ENCODE measurements at regions not wholly inside any gene's neighbourhood (a gene's known extent, or its start where the extent isn't known, plus 50 kb on each side); places are given as distances from the start of the nearest gene placed in this dataset.

- TF ChIP-seq, protein P1, sequence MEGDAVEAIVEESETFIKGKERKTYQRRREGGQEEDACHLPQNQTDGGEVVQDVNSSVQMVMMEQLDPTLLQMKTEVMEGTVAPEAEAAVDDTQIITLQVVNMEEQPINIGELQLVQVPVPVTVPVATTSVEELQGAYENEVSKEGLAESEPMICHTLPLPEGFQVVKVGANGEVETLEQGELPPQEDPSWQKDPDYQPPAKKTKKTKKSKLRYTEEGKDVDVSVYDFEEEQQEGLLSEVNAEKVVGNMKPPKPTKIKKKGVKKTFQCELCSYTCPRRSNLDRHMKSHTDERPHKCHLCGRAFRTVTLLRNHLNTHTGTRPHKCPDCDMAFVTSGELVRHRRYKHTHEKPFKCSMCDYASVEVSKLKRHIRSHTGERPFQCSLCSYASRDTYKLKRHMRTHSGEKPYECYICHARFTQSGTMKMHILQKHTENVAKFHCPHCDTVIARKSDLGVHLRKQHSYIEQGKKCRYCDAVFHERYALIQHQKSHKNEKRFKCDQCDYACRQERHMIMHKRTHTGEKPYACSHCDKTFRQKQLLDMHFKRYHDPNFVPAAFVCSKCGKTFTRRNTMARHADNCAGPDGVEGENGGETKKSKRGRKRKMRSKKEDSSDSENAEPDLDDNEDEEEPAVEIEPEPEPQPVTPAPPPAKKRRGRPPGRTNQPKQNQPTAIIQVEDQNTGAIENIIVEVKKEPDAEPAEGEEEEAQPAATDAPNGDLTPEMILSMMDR (IDR thresholded peaks at IDR 0.05; ENCODE audit: poor library complexity, severe bottlenecking), result no peak
- no peak overlapping the region for H3K4me3 ChIP-seq (ENCODE audit: severe bottlenecking)
- DNase-seq (ENCODE audit: low spot score) (no peak), ATAC-seq (ENCODE audit: low read depth) (no peak)
- H3K9me3 ChIP-seq (ENCODE audit: severe bottlenecking), result no peaks in the 10 kb centered on the region
- H3K27ac ChIP-seq (ENCODE audit: poor library complexity, severe bottlenecking), result peak overlapping the region; percentile 68
- no peaks in the 10 kb centered on the region for H3K27me3 ChIP-seq (ENCODE audit: insufficient read depth, poor library complexity, severe bottlenecking)
- H3K4me1 ChIP-seq (ENCODE audit: insufficient read depth, poor library complexity, severe bottlenecking), result peaks cover 53% of the 10 kb centered on the region
- no peaks in the 10 kb centered on the region for H3K36me3 ChIP-seq (ENCODE audit: low read depth)
Measured at GRCh38 chr12:75638792-75639191, 127.4 kb upstream of the KRR1 start.

DNA sequence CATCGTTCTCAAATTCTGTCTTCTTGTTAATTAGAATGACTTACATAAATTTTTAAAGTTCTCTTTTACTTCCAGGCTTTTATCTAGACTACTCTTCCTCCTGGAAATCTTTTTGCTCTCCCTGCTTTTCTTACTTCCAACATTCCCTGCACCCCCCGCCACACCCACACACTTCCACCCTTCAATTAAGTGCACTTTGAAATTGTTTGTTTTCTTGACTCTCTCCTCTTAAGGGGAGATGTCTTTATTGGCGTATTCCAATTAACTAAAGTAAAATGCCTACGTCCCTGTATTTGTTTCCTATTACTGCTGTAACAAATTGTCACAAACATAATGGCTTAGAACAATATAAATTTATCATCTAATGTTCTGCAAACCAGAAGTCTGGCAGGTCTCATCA, 125.2 kb upstream of the KRR1 start:
- H3K9me3 ChIP-seq (ENCODE audit: severe bottlenecking), result no peaks in the 10 kb centered on the region
- TF ChIP-seq, protein P1 (IDR thresholded peaks at IDR 0.05; ENCODE audit: poor library complexity, severe bottlenecking), result no peak
- no peaks in the 10 kb centered on the region for H3K27me3 ChIP-seq (ENCODE audit: insufficient read depth, poor library complexity, severe bottlenecking)
- no peak overlapping the region for H3K4me3 ChIP-seq (ENCODE audit: severe bottlenecking)
- H3K4me1 ChIP-seq (ENCODE audit: insufficient read depth, poor library complexity, severe bottlenecking), result peaks cover 40% of the 10 kb centered on the region
- ATAC-seq (ENCODE audit: low read depth) (no peak), DNase-seq (ENCODE audit: low spot score) (no peak)
- peak overlapping the region; percentile 51 for H3K27ac ChIP-seq (ENCODE audit: poor library complexity, severe bottlenecking)
- H3K36me3 ChIP-seq (ENCODE audit: low read depth), result no peaks in the 10 kb centered on the region

GRCh38 chr12:75635606-75636444, 124.4 kb upstream of the KRR1 start:
- ATAC-seq (ENCODE audit: low read depth) (peak; percentile 93), DNase-seq (ENCODE audit: low spot score) (no peak)
- no peak overlapping the region for H3K4me3 ChIP-seq (ENCODE audit: severe bottlenecking)
- TF ChIP-seq, protein P1 (IDR thresholded peaks at IDR 0.05; ENCODE audit: poor library complexity, severe bottlenecking), result no peak
- H3K4me1 ChIP-seq (ENCODE audit: insufficient read depth, poor library complexity, severe bottlenecking), result peaks cover 33% of the 10 kb centered on the region
- no peaks in the 10 kb centered on the region for H3K27me3 ChIP-seq (ENCODE audit: insufficient read depth, poor library complexity, severe bottlenecking)
- no peaks in the 10 kb centered on the region for H3K36me3 ChIP-seq (ENCODE audit: low read depth)
- no peaks in the 10 kb centered on the region for H3K9me3 ChIP-seq (ENCODE audit: severe bottlenecking)
- H3K27ac ChIP-seq (ENCODE audit: poor library complexity, severe bottlenecking), result peak overlapping the region; percentile 51

DNA sequence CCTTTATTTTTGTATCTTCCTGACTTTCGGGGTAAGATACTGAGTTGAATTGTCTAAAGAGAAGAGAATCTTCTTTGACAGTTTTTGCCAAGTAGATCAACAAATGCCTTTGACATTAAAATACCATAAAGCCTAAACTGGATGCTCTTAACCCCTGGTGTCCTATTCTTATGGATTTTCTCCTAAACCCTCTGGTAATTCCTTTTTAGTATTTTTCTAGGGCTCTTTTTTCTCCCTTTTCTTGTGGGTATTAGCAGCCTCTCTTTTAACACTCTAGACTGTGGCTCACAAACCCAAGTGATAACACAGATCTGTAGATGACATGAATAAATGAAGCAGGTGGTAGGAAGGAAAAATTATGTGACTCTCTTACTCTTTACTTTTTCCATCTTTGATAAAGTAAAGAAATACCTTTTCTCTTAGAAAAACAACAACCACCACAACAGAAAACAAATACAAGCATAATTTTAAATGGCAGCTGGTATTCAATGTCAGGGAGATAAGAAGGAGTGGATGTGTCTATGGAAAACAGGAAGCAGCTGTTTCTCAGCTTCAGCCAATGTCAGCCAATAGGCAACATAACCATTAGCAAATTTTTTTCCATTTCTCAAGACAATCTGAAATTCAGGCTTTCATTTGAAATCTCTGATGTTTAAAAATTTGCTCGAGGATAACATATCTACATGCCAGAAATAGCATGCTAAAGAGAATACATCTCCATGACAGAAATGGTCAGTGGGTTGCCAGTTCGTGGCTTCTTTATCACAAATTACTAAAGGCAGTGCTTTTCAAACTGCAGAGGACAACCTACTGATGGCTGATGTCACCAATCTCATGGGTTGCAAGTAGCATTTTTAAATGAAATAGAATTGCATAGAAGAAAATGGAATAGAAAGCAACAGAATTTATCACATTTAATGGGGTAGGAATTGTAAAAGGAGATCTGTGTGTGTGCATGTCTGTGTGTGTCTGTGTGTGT, 123.1 kb upstream of the KRR1 start:
- no peaks in the 10 kb centered on the region for H3K36me3 ChIP-seq (ENCODE audit: low read depth)
- no peak overlapping the region for H3K4me3 ChIP-seq (ENCODE audit: severe bottlenecking)
- DNase-seq (ENCODE audit: low spot score) (no peak), ATAC-seq (ENCODE audit: low read depth) (no peak)
- H3K9me3 ChIP-seq (ENCODE audit: severe bottlenecking), result no peaks in the 10 kb centered on the region
- peak overlapping the region; percentile 51 for H3K27ac ChIP-seq (ENCODE audit: poor library complexity, severe bottlenecking)
- H3K4me1 ChIP-seq (ENCODE audit: insufficient read depth, poor library complexity, severe bottlenecking), result peaks cover 20% of the 10 kb centered on the region
- H3K27me3 ChIP-seq (ENCODE audit: insufficient read depth, poor library complexity, severe bottlenecking), result no peaks in the 10 kb centered on the region
- TF ChIP-seq, protein P1 (IDR thresholded peaks at IDR 0.05; ENCODE audit: poor library complexity, severe bottlenecking), result no peak
